ENCODE measurements at regions not wholly inside any gene's neighbourhood (a gene's known extent, or its start where the extent isn't known, plus 50 kb on each side); places are given as distances from the start of the nearest gene placed in this dataset.

DNA sequence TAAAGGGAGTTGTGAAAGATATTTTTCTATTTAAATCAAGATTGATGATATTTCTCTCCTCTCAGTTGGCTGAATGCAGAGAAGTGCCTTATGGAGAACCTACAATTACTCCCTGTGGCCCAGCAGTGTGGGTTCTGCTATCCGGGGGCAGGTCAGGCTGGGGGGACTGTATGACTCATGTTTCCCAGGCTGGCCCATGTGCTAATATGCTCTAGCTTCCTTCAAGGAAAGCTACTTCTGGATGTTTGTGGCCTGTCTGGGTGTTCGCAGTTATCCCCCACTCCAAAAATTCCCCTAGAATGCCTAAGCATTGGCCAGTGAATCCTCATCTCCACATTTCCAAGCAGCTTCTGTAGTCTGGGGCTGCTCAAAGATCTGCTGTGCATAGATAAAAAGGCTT, 58.9 kb upstream of the SPP1 start:
- TF ChIP-seq GABPA (IDR thresholded peaks at IDR 0.05; ENCODE audit: low read depth) (no peak), POLR2AphosphoS5 (IDR thresholded peaks at IDR 0.05; ENCODE audit: low read depth) (no peak)
- TF ChIP-seq, protein P1, sequence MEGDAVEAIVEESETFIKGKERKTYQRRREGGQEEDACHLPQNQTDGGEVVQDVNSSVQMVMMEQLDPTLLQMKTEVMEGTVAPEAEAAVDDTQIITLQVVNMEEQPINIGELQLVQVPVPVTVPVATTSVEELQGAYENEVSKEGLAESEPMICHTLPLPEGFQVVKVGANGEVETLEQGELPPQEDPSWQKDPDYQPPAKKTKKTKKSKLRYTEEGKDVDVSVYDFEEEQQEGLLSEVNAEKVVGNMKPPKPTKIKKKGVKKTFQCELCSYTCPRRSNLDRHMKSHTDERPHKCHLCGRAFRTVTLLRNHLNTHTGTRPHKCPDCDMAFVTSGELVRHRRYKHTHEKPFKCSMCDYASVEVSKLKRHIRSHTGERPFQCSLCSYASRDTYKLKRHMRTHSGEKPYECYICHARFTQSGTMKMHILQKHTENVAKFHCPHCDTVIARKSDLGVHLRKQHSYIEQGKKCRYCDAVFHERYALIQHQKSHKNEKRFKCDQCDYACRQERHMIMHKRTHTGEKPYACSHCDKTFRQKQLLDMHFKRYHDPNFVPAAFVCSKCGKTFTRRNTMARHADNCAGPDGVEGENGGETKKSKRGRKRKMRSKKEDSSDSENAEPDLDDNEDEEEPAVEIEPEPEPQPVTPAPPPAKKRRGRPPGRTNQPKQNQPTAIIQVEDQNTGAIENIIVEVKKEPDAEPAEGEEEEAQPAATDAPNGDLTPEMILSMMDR (IDR thresholded peaks at IDR 0.05; ENCODE audit: insufficient read depth, low read length), result no peak
- TF ChIP-seq, protein P2, sequence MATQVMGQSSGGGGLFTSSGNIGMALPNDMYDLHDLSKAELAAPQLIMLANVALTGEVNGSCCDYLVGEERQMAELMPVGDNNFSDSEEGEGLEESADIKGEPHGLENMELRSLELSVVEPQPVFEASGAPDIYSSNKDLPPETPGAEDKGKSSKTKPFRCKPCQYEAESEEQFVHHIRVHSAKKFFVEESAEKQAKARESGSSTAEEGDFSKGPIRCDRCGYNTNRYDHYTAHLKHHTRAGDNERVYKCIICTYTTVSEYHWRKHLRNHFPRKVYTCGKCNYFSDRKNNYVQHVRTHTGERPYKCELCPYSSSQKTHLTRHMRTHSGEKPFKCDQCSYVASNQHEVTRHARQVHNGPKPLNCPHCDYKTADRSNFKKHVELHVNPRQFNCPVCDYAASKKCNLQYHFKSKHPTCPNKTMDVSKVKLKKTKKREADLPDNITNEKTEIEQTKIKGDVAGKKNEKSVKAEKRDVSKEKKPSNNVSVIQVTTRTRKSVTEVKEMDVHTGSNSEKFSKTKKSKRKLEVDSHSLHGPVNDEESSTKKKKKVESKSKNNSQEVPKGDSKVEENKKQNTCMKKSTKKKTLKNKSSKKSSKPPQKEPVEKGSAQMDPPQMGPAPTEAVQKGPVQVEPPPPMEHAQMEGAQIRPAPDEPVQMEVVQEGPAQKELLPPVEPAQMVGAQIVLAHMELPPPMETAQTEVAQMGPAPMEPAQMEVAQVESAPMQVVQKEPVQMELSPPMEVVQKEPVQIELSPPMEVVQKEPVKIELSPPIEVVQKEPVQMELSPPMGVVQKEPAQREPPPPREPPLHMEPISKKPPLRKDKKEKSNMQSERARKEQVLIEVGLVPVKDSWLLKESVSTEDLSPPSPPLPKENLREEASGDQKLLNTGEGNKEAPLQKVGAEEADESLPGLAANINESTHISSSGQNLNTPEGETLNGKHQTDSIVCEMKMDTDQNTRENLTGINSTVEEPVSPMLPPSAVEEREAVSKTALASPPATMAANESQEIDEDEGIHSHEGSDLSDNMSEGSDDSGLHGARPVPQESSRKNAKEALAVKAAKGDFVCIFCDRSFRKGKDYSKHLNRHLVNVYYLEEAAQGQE (IDR thresholded peaks at IDR 0.05; ENCODE audit: insufficient replicate concordance, low read depth), result no peak
